Pancreas (tissue), 10 donors: ENCODE measurements at regions not wholly inside any gene's neighbourhood (a gene's known extent, or its start where the extent isn't known, plus 50 kb on each side); places are given as distances from the start of the nearest gene placed in this dataset.

Experiments
- ATAC-seq, 4 donors: fragments of 200-7000 bp; cut with Tn5 transposase; one replicate each; pipeline versions ENCODE4 v1.8.0 to v1.9.1; 2020; ENCODE audit warnings: mild to moderate bottlenecking in 4 of 4, moderate library complexity in 4 of 4
- DNase-seq, 6 donors: peaks; one replicate each; pipeline ENCODE4 v3.0.0-alpha.2; 2020
- FAIRE-seq: peaks from 2 replicates; lab custom pipeline; 2012; peaks lifted over from hg19 to GRCh38; lab: Jason Lieb, UNC
- H3K27ac ChIP-seq, 4 donors: fragments of 200-600 bp; sonication (generic); 1 replicate in 3 of 4; 2 replicates in 1 of 4; pipeline versions ENCODE4 v1.5.0 to v1.8.0; 2020
- H3K27me3 ChIP-seq, 4 donors: fragments of 200-600 bp; one replicate each; pipeline ENCODE4 v1.8.0; 2021
- H3K36me3 ChIP-seq, 3 donors: fragments of 200-600 bp; sonication (generic) in 1 of 3; one replicate each; pipeline versions ENCODE4 v1.5.0 to v1.8.0; 2020 to 2021
- H3K4me1 ChIP-seq, 3 donors: fragments of 200-600 bp; one replicate each; pipeline ENCODE4 v1.8.0; 2021
- H3K4me3 ChIP-seq, 4 donors: fragments of 200-600 bp; sonication (generic) in 2 of 4; one replicate each; pipeline versions ENCODE4 v1.5.0 to v1.8.0; 2020 to 2021
- H3K9me3 ChIP-seq, 4 donors: fragments of 200-600 bp; one replicate each; pipeline ENCODE4 v1.8.0; 2021
- WGBS, 2 donors: extraction: QIAGEN DNeasy Blood & Tissue Kit; methylation state at CpG; one replicate each; pipeline ENCODE4 v1.1.7; 2013; 5-methylcytosine and 5-hydroxymethylcytosine counted together
- intact Hi-C, 3 donors: fragments of 100-400 bp; cut with DNase I; formaldehyde crosslinking; loops; one replicate each; pipeline versions ENCODE4 v1.11.1 to v1.14.2; 2022
- TF ChIP-seq, protein P1 (sequence below), 4 donors: fragments of 200-600 bp; sonication (generic) in 3 of 4; IDR thresholded peaks; one replicate each; pipeline versions ENCODE4 v1.5.0 to v1.8.0; 2021; ENCODE audit warnings: antibody characterized with exemption in 4 of 4
- donor health status: healthy with polysubstance abuse.
- donor health status: DM: no; HTN: no; CAD: no; lungs with moderate emphysema.
- donor health status: DM: no; HTN: no; CAD: no.
- donor health status: control.
- donor health status: control.
- donor health status: Bipolar disorder and iron deficiency.
- donor health status: DM: yes; HTN: yes; CAD: no.
- donor health status: DM: no; HTN: no; CAD: no.
- donor health status: DM: no; HTN: no; CAD: no.
- donor health status: DM: yes; HTN: yes; CAD: no.

DNA sequence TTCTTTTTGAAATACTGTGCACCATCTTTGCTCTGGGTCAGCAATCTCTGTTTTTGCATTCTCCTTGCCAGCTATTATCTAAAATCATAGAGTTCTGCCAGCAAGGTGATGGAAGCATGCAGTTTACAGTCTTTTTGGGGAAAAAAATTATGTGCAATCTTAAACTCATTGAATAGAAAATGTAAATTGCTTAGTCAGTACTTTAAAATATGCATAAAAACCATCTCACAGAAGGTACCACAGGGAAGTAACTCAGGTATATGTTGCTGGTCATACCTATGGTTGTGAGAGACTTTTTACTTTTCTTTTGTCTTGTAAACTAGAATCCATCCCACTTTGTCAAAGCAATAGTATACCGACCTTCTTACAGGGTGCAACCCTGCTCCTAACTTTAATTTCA, 469.8 kb upstream of the ANO3 start:
- Histone ChIP-seq H3K36me3 (no peaks in the 10 kb centered on the region), H3K4me3 (no peak overlapping the region), H3K27me3 (no peaks in the 10 kb centered on the region), H3K27ac (no peak overlapping the region), H3K9me3 (no peaks in the 10 kb centered on the region), H3K4me1 (no peaks in the 10 kb centered on the region)
- intact Hi-C loops = no loop called here
- FAIRE-seq (no peak), ATAC-seq (no peak), DNase-seq (no peak)
- TF ChIP-seq, protein P1, sequence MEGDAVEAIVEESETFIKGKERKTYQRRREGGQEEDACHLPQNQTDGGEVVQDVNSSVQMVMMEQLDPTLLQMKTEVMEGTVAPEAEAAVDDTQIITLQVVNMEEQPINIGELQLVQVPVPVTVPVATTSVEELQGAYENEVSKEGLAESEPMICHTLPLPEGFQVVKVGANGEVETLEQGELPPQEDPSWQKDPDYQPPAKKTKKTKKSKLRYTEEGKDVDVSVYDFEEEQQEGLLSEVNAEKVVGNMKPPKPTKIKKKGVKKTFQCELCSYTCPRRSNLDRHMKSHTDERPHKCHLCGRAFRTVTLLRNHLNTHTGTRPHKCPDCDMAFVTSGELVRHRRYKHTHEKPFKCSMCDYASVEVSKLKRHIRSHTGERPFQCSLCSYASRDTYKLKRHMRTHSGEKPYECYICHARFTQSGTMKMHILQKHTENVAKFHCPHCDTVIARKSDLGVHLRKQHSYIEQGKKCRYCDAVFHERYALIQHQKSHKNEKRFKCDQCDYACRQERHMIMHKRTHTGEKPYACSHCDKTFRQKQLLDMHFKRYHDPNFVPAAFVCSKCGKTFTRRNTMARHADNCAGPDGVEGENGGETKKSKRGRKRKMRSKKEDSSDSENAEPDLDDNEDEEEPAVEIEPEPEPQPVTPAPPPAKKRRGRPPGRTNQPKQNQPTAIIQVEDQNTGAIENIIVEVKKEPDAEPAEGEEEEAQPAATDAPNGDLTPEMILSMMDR (IDR thresholded peaks at IDR 0.05) = no peak
- 49 to 82% methylated on average over 1 of the region's 1 CpG for WGBS, 2 donors

DNA sequence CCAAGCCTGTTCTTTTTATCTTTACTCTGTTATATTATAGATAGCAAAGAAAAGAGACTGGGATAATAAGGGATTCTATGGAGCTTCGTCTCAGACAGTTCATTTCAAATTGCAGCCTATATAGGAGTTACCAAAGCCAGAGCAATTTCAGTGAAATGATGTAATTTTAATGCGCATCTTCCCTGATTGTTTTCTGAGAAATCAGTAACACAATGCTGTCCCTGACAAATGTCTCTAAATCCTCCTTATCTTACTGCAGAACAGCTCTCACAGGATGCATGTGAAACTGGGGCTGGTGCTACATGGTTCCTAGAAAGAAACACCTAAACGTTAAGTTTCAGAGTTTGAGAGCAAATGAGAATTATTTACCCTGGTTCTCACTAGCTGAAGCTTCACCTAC, 467.9 kb upstream of the ANO3 start:
- Histone ChIP-seq H3K27me3 (no peaks in the 10 kb centered on the region), H3K36me3 (no peaks in the 10 kb centered on the region), H3K4me3 (no peak overlapping the region), H3K4me1 (no peaks in the 10 kb centered on the region), H3K9me3 (no peaks in the 10 kb centered on the region), H3K27ac (no peak overlapping the region)
- ATAC-seq (no peak), DNase-seq (no peak), FAIRE-seq (no peak)
- intact Hi-C loops = no loop called here
- TF ChIP-seq, protein P1 (IDR thresholded peaks at IDR 0.05) = no peak
- WGBS, 2 donors = 50 to 60% methylated on average over 3 of the region's 3 CpGs

DNA sequence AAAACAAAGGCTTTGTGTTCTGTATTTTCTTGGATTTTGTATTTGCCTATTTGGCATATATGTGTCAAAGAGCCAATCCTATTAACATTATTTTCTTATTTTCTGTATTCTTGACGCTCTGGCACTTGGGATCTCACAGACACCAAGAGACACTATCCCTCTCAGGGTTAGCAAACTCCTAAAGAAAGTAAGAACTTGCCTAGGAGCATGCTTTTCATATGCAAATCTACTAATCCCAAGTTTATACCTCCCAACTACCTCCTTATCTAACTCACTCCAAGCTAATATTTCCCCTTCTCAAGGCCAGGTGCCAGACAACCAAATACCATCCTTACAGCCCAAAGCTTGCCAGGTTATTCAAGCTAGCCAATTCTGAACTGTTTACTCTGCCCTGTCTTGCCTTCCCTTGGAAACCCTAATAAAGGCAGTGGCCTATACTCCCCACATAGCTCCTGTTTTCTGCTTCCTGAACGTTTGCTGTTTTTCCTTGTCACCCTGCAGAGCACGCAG, 455.4 kb upstream of the ANO3 start:
- 33 to 34% methylated on average over 3 of the region's 3 CpGs for WGBS, 2 donors
- Histone ChIP-seq H3K4me3 (no peak overlapping the region), H3K36me3 (no peaks in the 10 kb centered on the region), H3K27ac (no peak overlapping the region), H3K27me3 (no peaks in the 10 kb centered on the region), H3K9me3 (no peaks in the 10 kb centered on the region), H3K4me1 (no peaks in the 10 kb centered on the region)
- no peak for DNase-seq
- ATAC-seq = no peak
- intact Hi-C loops = no loop called here
- TF ChIP-seq, protein P1 (IDR thresholded peaks at IDR 0.05) = no peak
- FAIRE-seq = no peak

DNA sequence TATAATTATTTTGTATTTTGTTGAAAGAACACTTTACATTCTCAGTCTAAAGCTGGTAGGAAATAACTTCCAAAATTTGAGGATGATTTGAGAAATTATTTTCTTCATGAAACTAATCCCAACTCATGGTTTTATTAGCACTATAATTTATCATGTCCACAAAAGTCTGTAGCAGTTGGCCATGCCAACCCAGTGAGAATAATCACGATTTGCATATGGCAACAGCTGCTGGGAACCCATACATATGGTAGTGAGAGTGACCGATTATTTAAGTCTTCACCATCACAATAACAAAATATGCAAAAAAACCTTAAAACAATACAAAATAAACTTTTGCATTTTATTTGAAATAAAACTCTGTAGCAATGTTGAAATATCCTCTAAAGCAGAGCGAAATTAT, 445.9 kb upstream of the ANO3 start:
- Histone ChIP-seq H3K4me3 (no peak overlapping the region), H3K9me3 (no peaks in the 10 kb centered on the region), H3K27me3 (no peaks in the 10 kb centered on the region), H3K27ac (no peak overlapping the region), H3K36me3 (no peaks in the 10 kb centered on the region), H3K4me1 (no peaks in the 10 kb centered on the region)
- WGBS, 2 donors = 67 to 68% methylated on average over 3 of the region's 3 CpGs
- no peak for FAIRE-seq
- intact Hi-C loops = no loop called here
- no peak for ATAC-seq
- TF ChIP-seq, protein P1 (IDR thresholded peaks at IDR 0.05) = no peak
- DNase-seq = no peak

DNA sequence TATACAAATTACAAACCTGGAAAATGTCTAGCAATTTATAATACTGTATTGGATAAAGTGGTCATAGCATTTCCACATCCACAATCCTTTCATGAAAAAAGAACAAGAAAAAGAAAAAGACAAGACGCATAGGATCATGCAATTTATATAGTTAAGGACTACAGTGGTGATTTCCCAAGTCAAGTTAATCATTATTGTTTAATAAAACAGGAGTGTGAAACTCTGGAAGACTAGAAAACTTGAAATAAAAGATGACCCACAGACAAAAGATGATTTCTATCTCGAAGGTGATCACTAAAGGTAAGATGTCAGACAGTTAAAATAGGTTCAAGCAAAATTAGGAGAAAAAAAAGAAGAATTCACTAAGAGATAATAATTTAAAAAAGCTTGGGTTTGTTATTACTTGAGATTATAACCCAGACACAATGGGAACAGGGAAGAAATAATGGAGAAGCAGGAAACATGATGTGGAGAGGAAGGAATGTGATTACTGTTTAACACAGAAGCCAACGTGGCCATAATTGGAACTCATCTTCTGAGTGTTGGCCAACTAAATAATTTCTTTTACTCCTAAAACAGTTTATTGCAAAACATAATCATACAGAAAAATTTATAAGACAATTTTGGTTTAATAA, 441.2 kb upstream of the ANO3 start:
- intact Hi-C loops = no loop called here
- ATAC-seq = no peak
- Histone ChIP-seq H3K4me3 (no peak overlapping the region), H3K27ac (no peak overlapping the region), H3K9me3 (no peaks in the 10 kb centered on the region), H3K36me3 (no peaks in the 10 kb centered on the region), H3K4me1 (no peaks in the 10 kb centered on the region), H3K27me3 (no peaks in the 10 kb centered on the region)
- whole genome bisulfite sequencing, 2 donors = 31 to 43% methylated on average over 3 of the region's 3 CpGs
- no peak for FAIRE-seq
- TF ChIP-seq, protein P1 (IDR thresholded peaks at IDR 0.05) = no peak
- DNase-seq = no peak
